ENCODE measurements at regions not wholly inside any gene's neighbourhood (a gene's known extent, or its start where the extent isn't known, plus 50 kb on each side); places are given as distances from the start of the nearest gene placed in this dataset.
"Not testable (repeated sequence)": the region's sequence is repeated elsewhere in the genome, so short reads cannot be mapped to it uniquely, and the experiment has no call there.

DNA sequence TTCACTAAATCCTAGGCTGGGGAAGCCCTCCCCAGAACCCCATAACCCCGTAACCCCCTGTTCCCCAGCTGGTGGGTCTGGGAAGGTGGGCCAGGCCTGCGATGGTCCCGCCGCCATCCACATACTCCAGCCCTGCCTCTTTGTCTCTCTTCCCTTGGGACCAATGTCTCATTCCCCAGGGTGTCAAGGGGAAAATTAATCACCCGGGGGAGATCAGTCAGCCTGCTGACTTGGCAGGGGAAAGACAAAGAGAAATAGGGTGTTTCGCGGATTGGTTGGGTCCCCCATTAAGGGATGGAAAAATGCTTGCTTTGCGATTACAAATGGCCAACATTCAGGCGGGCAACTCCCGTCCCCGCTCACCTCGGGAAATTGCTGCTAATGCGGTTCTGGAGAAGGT is 60.6 kb upstream of the LHX5 start:
- TF ChIP-seq, protein P1, sequence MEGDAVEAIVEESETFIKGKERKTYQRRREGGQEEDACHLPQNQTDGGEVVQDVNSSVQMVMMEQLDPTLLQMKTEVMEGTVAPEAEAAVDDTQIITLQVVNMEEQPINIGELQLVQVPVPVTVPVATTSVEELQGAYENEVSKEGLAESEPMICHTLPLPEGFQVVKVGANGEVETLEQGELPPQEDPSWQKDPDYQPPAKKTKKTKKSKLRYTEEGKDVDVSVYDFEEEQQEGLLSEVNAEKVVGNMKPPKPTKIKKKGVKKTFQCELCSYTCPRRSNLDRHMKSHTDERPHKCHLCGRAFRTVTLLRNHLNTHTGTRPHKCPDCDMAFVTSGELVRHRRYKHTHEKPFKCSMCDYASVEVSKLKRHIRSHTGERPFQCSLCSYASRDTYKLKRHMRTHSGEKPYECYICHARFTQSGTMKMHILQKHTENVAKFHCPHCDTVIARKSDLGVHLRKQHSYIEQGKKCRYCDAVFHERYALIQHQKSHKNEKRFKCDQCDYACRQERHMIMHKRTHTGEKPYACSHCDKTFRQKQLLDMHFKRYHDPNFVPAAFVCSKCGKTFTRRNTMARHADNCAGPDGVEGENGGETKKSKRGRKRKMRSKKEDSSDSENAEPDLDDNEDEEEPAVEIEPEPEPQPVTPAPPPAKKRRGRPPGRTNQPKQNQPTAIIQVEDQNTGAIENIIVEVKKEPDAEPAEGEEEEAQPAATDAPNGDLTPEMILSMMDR (conservative IDR thresholded peaks at IDR 0.05; ENCODE audit: low read depth, low read length), result no peak
- DNase-seq (ENCODE audit: low read depth), result no peak
- H3K4me3 ChIP-seq (ENCODE audit: low read length), result no peak overlapping the region

DNA sequence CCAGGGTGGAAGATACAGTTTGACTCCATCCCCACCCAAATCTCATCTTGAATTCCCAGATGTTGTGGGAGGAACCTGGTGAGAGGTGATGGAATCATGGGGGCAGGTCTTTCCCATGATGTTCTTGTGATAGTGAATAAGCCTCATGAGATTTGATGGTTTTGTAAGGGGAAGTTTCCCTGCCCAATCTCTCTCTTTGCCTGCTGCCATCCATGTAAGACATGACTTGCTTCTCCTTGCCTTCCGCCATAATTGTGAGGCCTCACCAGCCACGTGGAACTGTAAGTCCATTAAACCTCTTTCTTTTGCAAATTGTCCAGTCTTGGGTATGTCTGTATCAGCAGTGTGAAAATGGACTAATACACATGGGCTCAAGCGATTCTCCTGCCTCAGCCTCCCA is 59.4 kb upstream of the LHX5 start:
- H3K4me3 ChIP-seq (ENCODE audit: low read length); DNase-seq (ENCODE audit: low read depth): not testable (repeated sequence)

DNA sequence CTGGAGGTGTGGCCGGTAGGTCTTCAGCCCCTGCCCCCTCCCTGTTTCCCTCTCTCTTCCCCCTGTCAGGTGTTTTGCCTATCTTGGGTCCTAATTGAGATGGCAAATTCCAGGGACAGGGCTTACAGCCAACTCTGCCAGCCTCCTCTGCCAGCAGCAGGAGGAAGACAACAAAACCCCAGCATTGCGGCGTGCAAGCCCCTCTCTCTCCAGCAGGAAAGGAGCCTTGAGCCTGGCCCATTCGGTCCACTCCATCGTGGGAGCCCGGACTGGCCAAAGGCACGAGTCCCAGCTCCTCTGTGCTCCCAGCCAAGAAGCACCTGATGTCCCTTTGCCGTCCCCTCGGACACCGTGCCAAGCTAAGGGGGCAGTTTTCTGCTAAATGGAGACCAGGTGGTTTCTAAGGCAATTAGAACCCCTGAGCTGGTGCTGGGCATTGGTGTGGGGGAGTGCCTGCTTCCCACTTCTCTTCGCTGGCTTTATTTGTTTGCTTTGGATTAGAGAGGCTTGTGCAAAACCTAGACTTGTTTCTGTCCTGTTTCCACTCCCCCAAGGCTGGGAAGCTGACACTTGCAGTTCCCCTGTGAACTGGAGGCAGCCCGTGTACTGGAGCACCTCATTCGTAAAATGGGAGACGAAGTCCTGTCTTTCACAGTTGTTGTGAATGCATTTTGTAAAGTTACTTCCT is 57.1 kb upstream of the LHX5 start:
- TF ChIP-seq, protein P1 (conservative IDR thresholded peaks at IDR 0.05; ENCODE audit: low read depth, low read length), result no peak
- H3K4me3 ChIP-seq (ENCODE audit: low read length), result no peak overlapping the region
- DNase-seq (ENCODE audit: low read depth), result no peak

DNA sequence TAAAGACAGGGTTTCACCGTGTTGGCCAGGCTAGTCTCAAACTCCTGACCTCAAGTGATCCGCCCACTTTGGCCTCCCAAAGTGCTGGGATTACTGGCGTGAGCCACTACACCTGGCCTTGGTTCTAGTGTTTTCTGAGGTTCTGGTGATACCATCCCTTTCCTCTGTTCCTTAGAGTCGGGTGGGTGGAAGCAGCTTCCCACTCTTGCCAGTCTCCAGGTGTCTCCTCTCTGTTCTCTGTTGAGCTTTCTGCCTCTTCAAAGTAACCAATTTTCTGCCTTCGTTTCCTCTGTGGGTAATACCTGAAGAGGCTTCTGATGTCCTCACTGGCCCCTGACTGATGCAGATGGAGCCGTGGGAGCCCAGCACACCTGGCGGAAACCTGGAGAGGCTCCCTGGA is 53.4 kb upstream of the LHX5 start:
- no peak for DNase-seq (ENCODE audit: low read depth)
- no peak overlapping the region for H3K4me3 ChIP-seq (ENCODE audit: low read length)

DNA sequence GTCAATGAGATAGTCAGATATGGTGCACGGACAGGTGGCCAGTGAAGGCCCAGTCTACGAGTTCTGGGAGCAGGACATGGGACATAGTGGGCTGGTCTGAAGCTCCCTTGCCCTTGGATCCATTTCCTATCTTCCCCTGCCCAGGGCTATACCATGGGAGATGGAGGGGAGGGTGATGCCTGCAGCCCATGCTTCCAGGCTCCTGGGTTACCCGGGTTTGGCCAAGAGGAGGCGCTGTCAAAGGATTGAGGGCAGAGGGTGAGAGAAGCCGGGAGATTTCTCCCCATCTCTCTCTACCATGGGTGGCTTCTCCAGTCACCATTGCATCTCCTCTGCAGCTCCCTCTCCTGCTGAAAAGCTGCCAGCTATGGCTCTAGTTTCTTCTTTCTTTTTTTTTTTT is 52.8 kb upstream of the LHX5 start:
- TF ChIP-seq, protein P1 (conservative IDR thresholded peaks at IDR 0.05; ENCODE audit: low read depth, low read length), result no peak
- no peak overlapping the region for H3K4me3 ChIP-seq (ENCODE audit: low read length)
- DNase-seq (ENCODE audit: low read depth), result no peak

More for the DNA sequence above, 53.4 kb upstream of the LHX5 start:
- TF ChIP-seq, protein P1 (conservative IDR thresholded peaks at IDR 0.05; ENCODE audit: low read depth, low read length), result no peak

DNA sequence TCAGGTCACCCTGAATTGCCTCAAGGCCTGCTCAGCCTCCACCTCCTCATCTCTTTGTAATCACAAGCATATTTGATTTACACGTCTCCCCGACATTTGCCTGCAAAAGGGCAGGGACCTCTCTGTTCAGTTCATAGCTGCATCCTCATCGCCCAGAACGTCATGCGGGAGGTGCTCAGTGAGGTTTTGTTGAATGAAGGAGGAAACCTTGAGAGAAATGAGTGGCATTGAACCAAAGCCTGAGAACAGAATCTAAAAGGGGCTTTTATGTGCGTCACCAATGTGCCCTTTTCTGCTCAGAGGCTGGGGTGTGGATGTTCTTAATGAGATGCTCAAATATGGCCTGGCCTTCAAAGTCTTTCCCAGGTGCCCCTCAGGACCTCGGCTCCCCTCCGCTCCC is 50.0 kb upstream of the LHX5 start:
- H3K4me3 ChIP-seq (ENCODE audit: low read length), result no peak overlapping the region
- TF ChIP-seq, protein P1 (conservative IDR thresholded peaks at IDR 0.05; ENCODE audit: low read depth, low read length), result no peak
- no peak for DNase-seq (ENCODE audit: low read depth)
